HCT116 (cell line): ENCODE measurements at regions not wholly inside any gene's neighbourhood (a gene's known extent, or its start where the extent isn't known, plus 50 kb on each side); places are given as distances from the start of the nearest gene placed in this dataset.

Experiments
- ATAC-seq: fragments of 200-7000 bp; cut with Tn5 transposase; 2 replicates; pipeline ENCODE4 v1.9.1; 2020; ENCODE audit warnings: mild to moderate bottlenecking, moderate library complexity
- BruUV-seq: library from RNA; stranded (reverse); fragments of 400-500 nt; replicated peaks from 2 replicates; lab custom pipeline; 2021; lab: Mats Ljungman, UMichigan
- CTCF ChIA-PET: fragments of 300-600 bp; sonication (Branson Sonifier 250); formaldehyde crosslinking; loops from one replicate; lab custom pipeline; 2021; ENCODE audit warnings: antibody characterized with exemption; lab: Charles Lee
- POLR2A ChIA-PET: fragments of 300-600, 350-600 bp; sonication (Branson Sonifier 250); formaldehyde crosslinking; loops from one replicate; lab custom pipeline; 2021; ENCODE audit warnings: antibody characterized with exemption; lab: Charles Lee
- RAD21 ChIA-PET, 2 experiments: fragments of 300-600 bp; sonication (Branson Sonifier 250); formaldehyde crosslinking; loops; one replicate each; lab custom pipeline; 2023; ENCODE audit warnings: low total read pairs in 2 of 2; ENCODE audit not compliant: uncharacterized antibody in 2 of 2, unreplicated experiment in 2 of 2, low non-redundant PET in 1 of 2; lab: Charles Lee
- DNase-seq: peaks from one replicate; pipeline ENCODE4 v3.0.0-alpha.2; 2010; ENCODE audit warnings: low read depth, low spot score
- H2AFZ ChIP-seq: fragments of 200-600 bp; shearing (Covaris generic), sonication (generic); 2 replicates; pipeline ENCODE4 v1.6.1; 2017; ENCODE audit warnings: low read depth, mixed run types, mixed read lengths, antibody characterized with exemption, low read length; ENCODE audit not compliant: poor library complexity, severe bottlenecking
- H3K27ac ChIP-seq: 2 replicates; pipeline ENCODE4 v1.5.1; 2012; ENCODE audit warnings: low read depth, low read length
- H3K27me3 ChIP-seq: fragments of 200-600 bp; sonication (generic); 2 replicates; pipeline ENCODE4 v1.6.1; 2016; ENCODE audit warnings: mixed run types, low read length, mixed read lengths; ENCODE audit not compliant: insufficient read depth
- H3K36me3 ChIP-seq, 2 experiments: fragments of 200-500 bp in 1 of 2; fragments of 200-600 bp in 1 of 2; sonication (Bioruptor generic) in 1 of 2; sonication (generic) in 1 of 2; 2 replicates each; pipeline versions ENCODE4 v1.5.1 to v1.6.1; 2014 to 2016; ENCODE audit warnings: low read length in 2 of 2, inconsistent platforms in 1 of 2, mixed read lengths in 1 of 2, mixed run types in 1 of 2; ENCODE audit not compliant: insufficient read depth in 2 of 2, control insufficient read depth in 1 of 2
- H3K4me1 ChIP-seq, 2 experiments: fragments of 200-600 bp in 1 of 2; sonication (generic) in 1 of 2; 2 replicates each; pipeline versions ENCODE4 v1.5.1 to v1.6.1; 2012 to 2017; ENCODE audit warnings: low read length in 2 of 2, inconsistent platforms in 1 of 2, mild to moderate bottlenecking in 1 of 2, mixed read lengths in 1 of 2, mixed run types in 1 of 2, moderate library complexity in 1 of 2; ENCODE audit not compliant: insufficient read depth in 2 of 2, control insufficient read depth in 1 of 2
- H3K4me2 ChIP-seq: fragments of 200-600 bp; sonication (generic); 2 replicates; pipeline ENCODE4 v1.6.1; 2017; ENCODE audit warnings: mixed run types, low read length, mixed read lengths
- H3K4me3 ChIP-seq, 2 experiments: fragments of 200-600 bp in 1 of 2; sonication (generic) in 1 of 2; replicated peaks in 1 of 2; 2 replicates each; pipeline ENCODE4 v1.5.1; 2011 to 2016; ENCODE audit warnings: low read length in 2 of 2, control low read depth in 1 of 2, low read depth in 1 of 2, mild to moderate bottlenecking in 1 of 2, mixed read lengths in 1 of 2, mixed run types in 1 of 2
- H3K79me2 ChIP-seq: fragments of 200-600 bp; sonication (generic); 2 replicates; pipeline ENCODE4 v1.6.1; 2017; ENCODE audit warnings: mild to moderate bottlenecking, mixed run types, low read length, moderate library complexity, mixed read lengths; ENCODE audit not compliant: insufficient read depth
- H3K9ac ChIP-seq: fragments of 200-600 bp; sonication (generic); 2 replicates; pipeline ENCODE4 v1.6.1; 2016; ENCODE audit warnings: low read length, mixed read lengths
- H3K9me2 ChIP-seq: fragments of 200-600 bp; sonication (generic), shearing (Covaris generic); 2 replicates; pipeline ENCODE4 v1.6.1; 2017; ENCODE audit warnings: mixed run types, mild to moderate bottlenecking, moderate library complexity; ENCODE audit not compliant: insufficient read depth
- H3K9me3 ChIP-seq, 2 experiments: fragments of 200-500 bp in 1 of 2; fragments of 200-600 bp in 1 of 2; sonication (Bioruptor generic) in 1 of 2; sonication (generic) in 1 of 2; 2 replicates each; pipeline ENCODE4 v1.6.1; 2014 to 2017; ENCODE audit warnings: low read length in 2 of 2, mixed read lengths in 2 of 2, inconsistent platforms in 1 of 2, low read depth in 1 of 2, mild to moderate bottlenecking in 1 of 2, mixed run types in 1 of 2, moderate library complexity in 1 of 2; ENCODE audit not compliant: control insufficient read depth in 1 of 2, insufficient read depth in 1 of 2
- H4K20me1 ChIP-seq: fragments of 200-600 bp; sonication (generic), shearing (Covaris generic); 2 replicates; pipeline ENCODE4 v1.6.1; 2017; ENCODE audit warnings: mixed run types, mild to moderate bottlenecking, moderate library complexity; ENCODE audit not compliant: insufficient read depth
- CBX3 ChIP-seq: IDR thresholded peaks from 2 replicates; pipeline ENCODE4 v1.6.1; 2012; ENCODE audit warnings: low read depth
- CEBPB ChIP-seq: IDR thresholded peaks from 2 replicates; pipeline ENCODE4 v1.6.1; 2012; ENCODE audit warnings: low read depth
- EGR1 ChIP-seq: IDR thresholded peaks from 2 replicates; pipeline ENCODE4 v1.6.1; 2012; ENCODE audit warnings: low read depth
- ELF1 ChIP-seq: IDR thresholded peaks from 2 replicates; pipeline ENCODE4 v1.6.1; 2012; ENCODE audit warnings: low read depth, borderline replicate concordance
- EZH2 ChIP-seq: fragments of 200-600 bp; sonication (generic); IDR thresholded peaks from 2 replicates; pipeline ENCODE4 v1.6.1; 2017; ENCODE audit warnings: antibody characterized with exemption, mixed run types
- FOSL1 ChIP-seq: IDR thresholded peaks from 2 replicates; pipeline ENCODE4 v1.6.1; 2012; ENCODE audit warnings: low read depth
- JUND ChIP-seq: IDR thresholded peaks from 2 replicates; pipeline ENCODE4 v1.6.1; 2012
- RAD21 ChIP-seq: IDR thresholded peaks from 2 replicates; pipeline ENCODE4 v1.6.1; 2012; ENCODE audit warnings: low read depth, mild to moderate bottlenecking
- SIN3A ChIP-seq: IDR thresholded peaks from 2 replicates; pipeline ENCODE4 v1.6.1; 2012; ENCODE audit warnings: low read depth
- TCF7L2 ChIP-seq: IDR thresholded peaks from 2 replicates; pipeline ENCODE4 v1.7.0; 2011; ENCODE audit warnings: borderline replicate concordance, inconsistent platforms; ENCODE audit not compliant: insufficient read depth, insufficient read length; ENCODE audit errors: extremely low read depth
- YY1 ChIP-seq: IDR thresholded peaks from 2 replicates; pipeline ENCODE4 v1.6.1; 2011; ENCODE audit warnings: low read length, low read depth, moderate library complexity, mild to moderate bottlenecking; ENCODE audit not compliant: insufficient replicate concordance; ENCODE audit errors: extremely low read depth
- ZFX ChIP-seq: fragments of 450-650 bp; IDR thresholded peaks from 2 replicates; pipeline ENCODE4 v1.6.1; 2017
- ZNF274 ChIP-seq: fragments of 200-500 bp; sonication (Bioruptor generic); IDR thresholded peaks from 2 replicates; pipeline ENCODE4 v1.6.1; 2014; ENCODE audit warnings: mild to moderate bottlenecking, low read depth, low read length, inconsistent platforms
- intact Hi-C: fragments of 100-400 bp; cut with micrococcal nuclease; formaldehyde crosslinking; loops from 2 replicates; pipeline ENCODE4 v1.10.0; 2022
- TF ChIP-seq, protein P1 (sequence below): IDR thresholded peaks from 2 replicates; pipeline ENCODE4 v1.6.1; 2012; ENCODE audit warnings: low read depth
- TF ChIP-seq, protein P2 (sequence below): IDR thresholded peaks from 2 replicates; pipeline ENCODE4 v1.6.1; 2012

DNA sequence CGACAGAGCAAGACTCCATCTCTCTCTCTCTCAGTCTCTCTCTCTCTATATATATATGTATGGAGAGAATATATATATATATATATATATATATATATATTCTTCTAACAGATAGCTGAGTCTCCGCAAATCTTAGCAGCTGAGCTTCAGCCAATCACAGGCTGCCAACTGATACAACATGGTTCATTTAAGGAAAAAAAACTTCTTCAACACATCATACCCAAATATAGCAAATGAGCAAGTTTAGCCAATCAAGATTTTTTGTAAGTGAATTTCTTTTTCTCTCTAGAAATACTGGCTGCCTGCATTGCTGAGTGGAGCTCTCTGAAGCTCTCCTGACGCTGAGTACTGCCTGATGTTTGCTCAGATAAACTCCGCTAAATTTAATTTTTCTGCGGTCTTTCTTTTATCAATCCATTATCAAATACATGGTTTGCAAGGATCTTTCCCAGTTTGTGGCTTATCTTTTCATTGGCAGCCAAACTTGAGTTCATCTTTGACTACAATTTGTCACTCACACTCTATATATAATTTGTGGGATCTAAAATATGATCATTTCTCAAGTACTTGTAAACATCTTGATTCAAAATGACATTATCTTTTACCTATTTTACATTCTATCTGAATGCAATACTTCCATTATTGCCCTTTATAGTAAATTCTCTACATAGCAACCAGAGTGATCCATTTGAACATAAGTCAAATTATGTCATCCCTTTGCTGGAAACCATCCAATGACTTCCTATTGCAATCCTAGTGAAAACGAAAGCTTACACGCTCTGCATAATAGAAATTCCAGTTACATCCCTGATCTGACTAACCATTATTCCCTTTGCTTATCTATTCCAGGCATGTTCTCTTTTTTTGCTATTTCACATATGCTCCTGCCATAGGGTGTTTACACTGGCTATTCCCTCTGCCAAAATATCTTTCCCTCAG is 2131.7 kb downstream of the MRPL39 start:
- intact Hi-C loops, result no loop called here
- Histone ChIP-seq H2AFZ (no peak overlapping the region), H3K9ac (no peak overlapping the region), H3K27ac (no peak overlapping the region), H3K4me3 (no peak overlapping the region), H3K36me3 (no peaks in the 10 kb centered on the region), H3K27me3 (no peaks in the 10 kb centered on the region), H3K4me1 (no peaks in the 10 kb centered on the region), H3K9me3 (peaks cover 10 to 17% of the 10 kb centered on the region in 2 experiments; a peak in 3 of 4 replicates), H3K9me2 (no peaks in the 10 kb centered on the region), H3K4me2 (no peak overlapping the region), H3K79me2 (no peaks in the 10 kb centered on the region), H4K20me1 (no peaks in the 10 kb centered on the region)
- no peak for DNase-seq
- no TSS peak for BruUV-seq
- ChIA-PET CTCF (no interaction called here), RAD21 (no interaction called here), POLR2A (no interaction called here)
- TF ChIP-seq, protein P1, sequence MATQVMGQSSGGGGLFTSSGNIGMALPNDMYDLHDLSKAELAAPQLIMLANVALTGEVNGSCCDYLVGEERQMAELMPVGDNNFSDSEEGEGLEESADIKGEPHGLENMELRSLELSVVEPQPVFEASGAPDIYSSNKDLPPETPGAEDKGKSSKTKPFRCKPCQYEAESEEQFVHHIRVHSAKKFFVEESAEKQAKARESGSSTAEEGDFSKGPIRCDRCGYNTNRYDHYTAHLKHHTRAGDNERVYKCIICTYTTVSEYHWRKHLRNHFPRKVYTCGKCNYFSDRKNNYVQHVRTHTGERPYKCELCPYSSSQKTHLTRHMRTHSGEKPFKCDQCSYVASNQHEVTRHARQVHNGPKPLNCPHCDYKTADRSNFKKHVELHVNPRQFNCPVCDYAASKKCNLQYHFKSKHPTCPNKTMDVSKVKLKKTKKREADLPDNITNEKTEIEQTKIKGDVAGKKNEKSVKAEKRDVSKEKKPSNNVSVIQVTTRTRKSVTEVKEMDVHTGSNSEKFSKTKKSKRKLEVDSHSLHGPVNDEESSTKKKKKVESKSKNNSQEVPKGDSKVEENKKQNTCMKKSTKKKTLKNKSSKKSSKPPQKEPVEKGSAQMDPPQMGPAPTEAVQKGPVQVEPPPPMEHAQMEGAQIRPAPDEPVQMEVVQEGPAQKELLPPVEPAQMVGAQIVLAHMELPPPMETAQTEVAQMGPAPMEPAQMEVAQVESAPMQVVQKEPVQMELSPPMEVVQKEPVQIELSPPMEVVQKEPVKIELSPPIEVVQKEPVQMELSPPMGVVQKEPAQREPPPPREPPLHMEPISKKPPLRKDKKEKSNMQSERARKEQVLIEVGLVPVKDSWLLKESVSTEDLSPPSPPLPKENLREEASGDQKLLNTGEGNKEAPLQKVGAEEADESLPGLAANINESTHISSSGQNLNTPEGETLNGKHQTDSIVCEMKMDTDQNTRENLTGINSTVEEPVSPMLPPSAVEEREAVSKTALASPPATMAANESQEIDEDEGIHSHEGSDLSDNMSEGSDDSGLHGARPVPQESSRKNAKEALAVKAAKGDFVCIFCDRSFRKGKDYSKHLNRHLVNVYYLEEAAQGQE, result no peak
- ATAC-seq, result no peak

DNA sequence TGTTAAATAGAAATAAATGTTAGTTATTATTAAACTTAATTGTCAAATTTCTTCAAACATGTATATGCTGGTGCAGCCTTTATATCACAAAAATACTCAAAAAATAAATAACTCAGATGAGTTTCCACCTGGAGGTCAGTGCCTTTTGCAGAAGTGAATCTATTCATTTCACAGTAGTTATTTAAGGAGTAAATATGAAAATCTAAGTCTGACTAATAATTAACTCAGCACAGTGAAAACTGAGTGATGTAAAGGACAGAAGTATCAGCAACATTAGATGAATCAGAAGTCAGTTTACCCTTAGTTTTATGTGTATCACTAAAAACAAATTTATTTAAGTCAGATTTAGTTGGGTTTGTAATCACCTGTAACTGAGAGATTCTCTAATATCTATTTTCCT is 2135.4 kb downstream of the MRPL39 start:
- no peak for ATAC-seq
- Histone ChIP-seq H3K9ac (no peak overlapping the region), H2AFZ (no peak overlapping the region), H3K4me3 (no peak overlapping the region), H3K9me3 (peaks cover 7 to 18% of the 10 kb centered on the region in 2 experiments; a peak in 2 of 4 replicates), H4K20me1 (no peaks in the 10 kb centered on the region), H3K36me3 (no peaks in the 10 kb centered on the region), H3K27me3 (no peaks in the 10 kb centered on the region), H3K4me2 (no peak overlapping the region), H3K4me1 (no peaks in the 10 kb centered on the region), H3K9me2 (no peaks in the 10 kb centered on the region), H3K79me2 (no peaks in the 10 kb centered on the region), H3K27ac (no peak overlapping the region)
- no peak for DNase-seq
- intact Hi-C loops, result no loop called here
- ChIA-PET POLR2A (no interaction called here), RAD21 (no interaction called here), CTCF (no interaction called here)
- no TSS peak for BruUV-seq
- no peak for TF ChIP-seq ELF1
- TF ChIP-seq JUND, result no peak
- no peak for TF ChIP-seq SIN3A
- no peak for TF ChIP-seq TCF7L2
- TF ChIP-seq ZNF274, result no peak
- no peak for TF ChIP-seq ZFX
- TF ChIP-seq, protein P2, sequence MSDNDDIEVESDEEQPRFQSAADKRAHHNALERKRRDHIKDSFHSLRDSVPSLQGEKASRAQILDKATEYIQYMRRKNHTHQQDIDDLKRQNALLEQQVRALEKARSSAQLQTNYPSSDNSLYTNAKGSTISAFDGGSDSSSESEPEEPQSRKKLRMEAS, result no peak
- TF ChIP-seq YY1, result no peak
- no peak for TF ChIP-seq EZH2
- TF ChIP-seq CEBPB, result no peak
- no peak for TF ChIP-seq EGR1
- no peak for TF ChIP-seq FOSL1
- no peak for TF ChIP-seq RAD21
- TF ChIP-seq CBX3, result no peak
